ENCODE measurements at regions not wholly inside any gene's neighbourhood (a gene's known extent, or its start where the extent isn't known, plus 50 kb on each side); places are given as distances from the start of the nearest gene placed in this dataset.

GRCh38 chr13:40170982-40171381, 495.5 kb downstream of the FOXO1 start:
- no peak for DNase-seq (ENCODE audit: low read depth)

- DNase-seq (ENCODE audit: low read depth), result no peak
Measured at GRCh38 chr13:40171566-40171965, 494.9 kb downstream of the FOXO1 start.

- DNase-seq (ENCODE audit: low read depth), result no peak
Measured at GRCh38 chr13:40172149-40172591, 494.3 kb downstream of the FOXO1 start.

- DNase-seq (ENCODE audit: low read depth), result no peak
Measured at GRCh38 chr13:40172878-40173277, 493.6 kb downstream of the FOXO1 start.

GRCh38 chr13:40175639-40176038, 490.8 kb downstream of the FOXO1 start:
- no peak for DNase-seq (ENCODE audit: low read depth)

- no peak for DNase-seq (ENCODE audit: low read depth)
Measured at GRCh38 chr13:40176242-40176641, 490.2 kb downstream of the FOXO1 start.

GRCh38 chr13:40178130-40178529, 488.3 kb downstream of the FOXO1 start:
- no peak for DNase-seq (ENCODE audit: low read depth)

GRCh38 chr13:40179445-40180281, 486.8 kb downstream of the FOXO1 start:
- DNase-seq (ENCODE audit: low read depth), result no peak

- no peak for DNase-seq (ENCODE audit: low read depth)
Measured at GRCh38 chr13:40180776-40181175, 485.7 kb downstream of the FOXO1 start.

- no peak for DNase-seq (ENCODE audit: low read depth)
Measured at GRCh38 chr13:40181203-40181845, 485.1 kb downstream of the FOXO1 start.

- DNase-seq (ENCODE audit: low read depth), result no peak
Measured at GRCh38 chr13:40182591-40182990, 483.9 kb downstream of the FOXO1 start.

GRCh38 chr13:40185414-40185813, 481.0 kb downstream of the FOXO1 start:
- no peak for DNase-seq (ENCODE audit: low read depth)

GRCh38 chr13:40186041-40186440, 480.4 kb downstream of the FOXO1 start:
- no peak for DNase-seq (ENCODE audit: low read depth)

- DNase-seq (ENCODE audit: low read depth), result no peak
Measured at GRCh38 chr13:40186626-40187323, 479.7 kb downstream of the FOXO1 start.

- DNase-seq (ENCODE audit: low read depth), result peak; percentile 63
Measured at GRCh38 chr13:40187324-40187795, 479.1 kb downstream of the FOXO1 start.

GRCh38 chr13:40187841-40188591, 478.4 kb downstream of the FOXO1 start:
- peak; percentile 43 for DNase-seq (ENCODE audit: low read depth)

- DNase-seq (ENCODE audit: low read depth), result no peak
Measured at GRCh38 chr13:40189426-40189825, 477.0 kb downstream of the FOXO1 start.

- no peak for DNase-seq (ENCODE audit: low read depth)
Measured at GRCh38 chr13:40189898-40190630, 476.4 kb downstream of the FOXO1 start.

GRCh38 chr13:40190641-40191100, 475.8 kb downstream of the FOXO1 start:
- peak; percentile 56 for DNase-seq (ENCODE audit: low read depth)

GRCh38 chr13:40191186-40191980, 475.1 kb downstream of the FOXO1 start:
- no peak for DNase-seq (ENCODE audit: low read depth)

Data from T-helper 22 cell (primary cell).